ENCODE measurements at regions not wholly inside any gene's neighbourhood (a gene's known extent, or its start where the extent isn't known, plus 50 kb on each side); places are given as distances from the start of the nearest gene placed in this dataset.
A peak's percentile ranks its signal among the peaks of the same experiment; 100 is the strongest.

GRCh38 chr19:32018014-32018413 lies 327.4 kb upstream of the ZNF507 start:
- no peak overlapping the region for H3K9ac ChIP-seq (ENCODE audit: low read length in 3 of 3)
- H3K4me3 ChIP-seq (ENCODE audit: low read length in 3 of 3): no peak overlapping the region

GRCh38 chr19:32020538-32020937 lies 324.9 kb upstream of the ZNF507 start:
- no peak for FAIRE-seq

More at GRCh38 chr19:32018014-32018413, 327.4 kb upstream of the ZNF507 start:
- Histone ChIP-seq H3K27me3 (ENCODE audit: control insufficient read depth, insufficient read depth, low read length) (no peaks in the 10 kb centered on the region), H3K36me3 (ENCODE audit: control insufficient read depth in 2 of 3, insufficient read depth in 3 of 3, low read length in 3 of 3) (no peaks in the 10 kb centered on the region), H3K27ac (ENCODE audit: low read depth in 2 of 2, low read length in 2 of 2) (no peak overlapping the region), H3K4me1 (ENCODE audit: control insufficient read depth in 2 of 3, insufficient read depth in 2 of 3, low read depth in 1 of 3, low read length in 3 of 3) (peaks cover 0 to 8% (median 5%) of the 10 kb centered on the region in 3 donors), H3K9me3 (ENCODE audit: control insufficient read depth in 2 of 3, insufficient read depth in 1 of 3, low read length in 3 of 3) (no peaks in the 10 kb centered on the region)
- DNase-seq: peak in 4 of 5 donors; percentile 64 to 86 (median 76)
- intact Hi-C loops (cut with DNase I): no loop called here
- TF ChIP-seq CTCF (IDR thresholded peaks at IDR 0.05; ENCODE audit: borderline replicate concordance, extremely low read depth, insufficient read depth): no peak
- no peak for FAIRE-seq

GRCh38 chr19:32022044-32022640 lies 323.3 kb upstream of the ZNF507 start:
- intact Hi-C loops (cut with DNase I): no loop called here
- Histone ChIP-seq H3K27ac (ENCODE audit: low read depth in 2 of 2, low read length in 2 of 2) (no peak overlapping the region), H3K4me1 (ENCODE audit: control insufficient read depth in 2 of 3, insufficient read depth in 2 of 3, low read depth in 1 of 3, low read length in 3 of 3) (peaks cover 0 to 8% (median 5%) of the 10 kb centered on the region in 3 donors), H3K4me3 (ENCODE audit: low read length in 3 of 3) (no peak overlapping the region), H3K9me3 (ENCODE audit: control insufficient read depth in 2 of 3, insufficient read depth in 1 of 3, low read length in 3 of 3) (no peaks in the 10 kb centered on the region), H3K9ac (ENCODE audit: low read length in 3 of 3) (no peak overlapping the region), H3K27me3 (ENCODE audit: control insufficient read depth, insufficient read depth, low read length) (no peaks in the 10 kb centered on the region), H3K36me3 (ENCODE audit: control insufficient read depth in 2 of 3, insufficient read depth in 3 of 3, low read length in 3 of 3) (no peaks in the 10 kb centered on the region)
- DNase-seq (peak in 1 of 5 donors; percentile 64), FAIRE-seq (no peak)
- no peak for TF ChIP-seq CTCF (IDR thresholded peaks at IDR 0.05; ENCODE audit: borderline replicate concordance, extremely low read depth, insufficient read depth)

More at GRCh38 chr19:32020538-32020937, 324.9 kb upstream of the ZNF507 start:
- no peak for TF ChIP-seq CTCF (IDR thresholded peaks at IDR 0.05; ENCODE audit: borderline replicate concordance, extremely low read depth, insufficient read depth)
- Histone ChIP-seq H3K4me1 (ENCODE audit: control insufficient read depth in 2 of 3, insufficient read depth in 2 of 3, low read depth in 1 of 3, low read length in 3 of 3) (peaks cover 0 to 8% (median 5%) of the 10 kb centered on the region in 3 donors), H3K36me3 (ENCODE audit: control insufficient read depth in 2 of 3, insufficient read depth in 3 of 3, low read length in 3 of 3) (no peaks in the 10 kb centered on the region), H3K9ac (ENCODE audit: low read length in 3 of 3) (no peak overlapping the region), H3K4me3 (ENCODE audit: low read length in 3 of 3) (no peak overlapping the region), H3K27me3 (ENCODE audit: control insufficient read depth, insufficient read depth, low read length) (no peaks in the 10 kb centered on the region), H3K27ac (ENCODE audit: low read depth in 2 of 2, low read length in 2 of 2) (no peak overlapping the region), H3K9me3 (ENCODE audit: control insufficient read depth in 2 of 3, insufficient read depth in 1 of 3, low read length in 3 of 3) (no peaks in the 10 kb centered on the region)
- DNase-seq: no peak
- intact Hi-C loops (cut with DNase I): no loop called here

Data from kidney (tissue), 13 donors.